Skin epidermis (tissue), 12 donors: ENCODE measurements at regions not wholly inside any gene's neighbourhood (a gene's known extent, or its start where the extent isn't known, plus 50 kb on each side); places are given as distances from the start of the nearest gene placed in this dataset.

Experiments used
- H3K27ac ChIP-seq, 21 experiments: fragments of 200-600 bp; sonication (generic) in 11 of 21; one replicate each; pipeline ENCODE4 v1.5.0; 2020; ENCODE audit warnings: mild to moderate bottlenecking in 3 of 21, inconsistent platforms in 2 of 21, moderate library complexity in 2 of 21
- H3K4me3 ChIP-seq, 7 experiments: fragments of 200-600 bp; sonication (generic) in 2 of 7; one replicate each; pipeline ENCODE4 v1.5.0; 2020; ENCODE audit warnings: inconsistent platforms in 2 of 7, mild to moderate bottlenecking in 2 of 7, moderate library complexity in 1 of 7

DNA sequence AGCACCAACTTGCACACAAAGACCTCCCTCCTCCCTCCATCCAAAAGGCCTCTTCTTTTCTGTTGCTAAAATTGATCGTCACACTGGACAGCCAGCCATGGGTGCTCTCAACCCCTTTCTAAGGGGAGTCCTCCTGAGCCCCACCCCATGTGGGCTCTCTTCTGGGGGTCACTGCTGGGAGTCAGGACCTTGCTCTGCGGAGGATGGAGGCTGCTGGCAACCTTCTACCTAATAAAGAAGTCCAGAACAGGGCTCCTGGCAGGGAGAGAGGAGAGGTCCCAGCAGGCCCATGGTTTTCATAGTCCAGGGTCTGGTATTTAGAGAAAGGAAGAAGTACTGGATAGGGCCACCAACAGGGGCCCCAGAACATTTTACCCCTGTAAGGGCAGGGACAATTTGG lies 67.6 kb upstream of the OTOS start:
- Histone ChIP-seq H3K27ac (no peak overlapping the region), H3K4me3 (no peak overlapping the region)

DNA sequence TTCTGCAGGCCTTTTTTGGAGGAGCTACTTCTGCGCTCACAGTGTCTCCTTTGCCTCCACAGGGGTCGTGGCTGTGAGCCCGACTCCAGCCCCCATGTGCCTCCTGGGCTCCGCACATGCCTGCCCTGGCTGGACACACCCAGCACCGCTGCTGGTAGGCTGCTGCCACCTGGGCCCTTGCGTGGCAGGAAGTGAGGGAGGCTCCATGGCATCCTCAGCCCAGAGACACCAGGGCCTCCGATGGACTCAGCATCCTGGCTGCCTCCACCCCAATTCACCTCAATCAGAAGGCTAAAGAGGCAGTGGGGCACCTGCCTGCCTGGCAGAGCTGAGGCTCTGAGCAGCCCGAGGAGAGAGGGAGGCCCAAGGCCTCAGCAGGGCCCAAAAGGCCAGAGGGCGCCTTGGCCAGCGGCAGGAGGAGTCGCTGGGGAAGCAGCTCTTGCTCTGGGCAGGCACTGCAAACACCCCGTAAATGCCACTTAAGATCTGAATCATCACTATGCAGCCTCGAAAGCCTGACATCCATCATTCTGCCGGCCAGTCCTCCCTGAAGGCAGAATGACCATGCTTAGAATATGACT lies 68.3 kb upstream of the OTOS start:
- Histone ChIP-seq H3K4me3 (no peak overlapping the region), H3K27ac (no peak overlapping the region)

DNA sequence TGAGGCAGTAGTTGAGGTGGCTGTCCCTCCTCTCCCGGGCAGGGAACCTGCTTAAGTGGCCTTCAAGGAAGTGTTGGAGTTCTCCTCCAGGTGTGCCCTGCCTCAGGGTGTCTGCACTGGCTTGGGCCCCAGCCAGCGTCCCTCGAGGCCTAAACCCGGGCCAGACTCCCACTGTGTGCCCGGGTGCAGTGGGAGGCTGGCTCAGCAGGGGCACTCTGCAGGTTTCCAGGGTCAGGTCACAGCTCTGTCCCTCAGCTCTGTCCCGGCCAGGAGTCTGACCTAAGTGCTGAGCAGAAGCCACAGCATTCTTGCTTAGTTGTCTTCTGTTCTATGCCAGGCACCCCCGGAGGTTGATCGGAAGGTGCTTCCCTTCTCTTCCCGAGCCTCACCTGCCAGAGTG lies 69.0 kb upstream of the OTOS start:
- Histone ChIP-seq H3K27ac (no peak overlapping the region), H3K4me3 (no peak overlapping the region)

DNA sequence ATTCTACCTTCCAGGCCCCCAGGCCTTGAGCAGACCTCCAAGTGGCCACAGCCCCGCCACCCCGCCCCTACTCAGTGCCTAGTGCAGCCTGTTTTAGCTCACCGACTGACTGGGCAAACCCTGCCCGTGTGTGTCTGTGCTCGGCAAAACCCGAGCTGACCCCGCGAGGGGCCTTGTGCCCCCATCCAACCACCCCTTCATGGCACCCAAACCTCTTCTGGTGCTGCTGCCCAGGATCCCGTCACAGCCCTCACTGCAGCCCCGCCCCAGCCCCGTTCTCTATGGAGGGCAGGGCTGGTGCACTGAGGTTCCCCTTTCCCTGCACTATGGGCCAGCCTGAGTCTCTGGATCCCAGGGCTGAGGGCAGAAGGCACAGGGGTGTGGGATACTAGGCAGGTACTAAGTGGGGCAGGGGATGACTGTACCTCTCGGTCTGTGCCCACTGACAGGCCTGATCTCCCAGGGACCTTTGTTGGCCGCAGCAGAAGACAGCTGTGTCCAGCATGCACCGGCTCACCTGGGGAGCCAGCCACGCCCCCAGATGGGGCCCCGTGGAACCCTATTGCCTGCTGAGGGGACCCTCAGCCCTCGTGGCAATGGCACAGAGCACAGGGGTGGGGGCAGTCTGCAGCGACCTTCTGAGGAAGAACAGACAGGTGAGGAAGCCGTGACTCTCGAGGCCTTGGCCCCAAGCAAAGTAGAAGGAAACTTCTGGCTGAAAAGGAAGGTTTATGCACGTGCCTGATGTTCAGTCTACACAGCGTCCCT lies 69.9 kb upstream of the OTOS start:
- Histone ChIP-seq H3K27ac (no peak overlapping the region), H3K4me3 (no peak overlapping the region)

DNA sequence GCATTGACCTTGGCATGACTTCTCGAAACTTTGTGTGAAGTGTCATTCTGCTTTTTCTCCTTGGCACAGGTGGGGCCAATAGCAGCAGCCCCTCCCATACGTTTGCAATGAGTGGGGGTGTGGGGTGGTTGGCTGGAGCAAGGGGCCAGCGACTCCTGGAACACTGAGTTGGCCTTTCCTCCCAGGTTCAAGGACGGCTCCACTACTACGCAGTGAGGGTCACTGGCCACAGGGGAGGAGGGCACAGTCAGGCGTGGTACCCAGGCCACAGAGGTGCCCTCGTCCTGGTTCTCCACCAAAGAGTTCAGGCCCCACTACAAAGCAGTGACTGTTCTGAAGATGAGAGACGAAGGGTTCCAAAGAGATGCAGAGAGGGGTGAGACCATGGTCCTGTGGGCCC lies 70.6 kb upstream of the OTOS start:
- no peak overlapping the region for H3K27ac ChIP-seq
- H3K4me3 ChIP-seq = no peak overlapping the region

DNA sequence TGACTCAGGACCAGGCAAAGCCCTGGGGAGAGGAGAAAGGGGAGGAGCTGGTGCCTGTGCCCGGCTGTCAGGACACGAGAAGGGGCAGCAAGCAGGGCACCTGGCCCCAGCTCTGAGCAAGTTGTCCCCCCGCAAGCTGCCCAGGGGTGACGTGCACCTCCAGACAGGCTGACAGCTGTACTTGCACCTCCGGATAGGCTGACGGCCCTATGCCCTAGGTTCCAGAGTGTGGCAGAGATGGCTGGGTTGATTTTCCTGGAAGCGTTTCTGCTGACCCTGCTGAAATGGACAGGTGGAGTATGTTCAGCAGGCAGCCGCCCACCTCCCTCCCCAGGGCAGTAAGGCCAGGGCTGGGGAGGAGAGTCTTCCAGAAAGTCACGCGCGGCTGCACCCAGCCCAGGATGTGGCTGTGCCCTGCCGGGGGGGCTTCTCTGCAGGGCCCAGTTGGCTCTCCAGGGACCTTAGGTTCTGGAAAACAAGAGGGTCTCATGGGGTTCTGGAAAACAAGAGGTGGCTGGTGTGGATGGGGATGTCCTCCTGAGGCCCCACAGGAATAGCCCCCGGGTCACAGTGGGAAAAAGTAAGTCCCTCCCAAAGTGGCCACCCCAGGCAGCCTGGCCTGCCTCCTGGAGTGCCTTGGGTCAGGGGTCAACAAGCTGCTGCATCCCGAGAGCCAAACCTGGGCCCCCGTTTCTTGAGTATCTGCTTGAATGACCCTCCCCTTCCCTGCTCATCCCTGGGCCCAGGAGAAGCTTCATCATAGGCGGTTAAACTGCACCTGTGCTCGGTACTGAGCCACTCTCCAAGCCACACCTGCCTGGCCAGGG lies 71.4 kb upstream of the OTOS start:
- Histone ChIP-seq H3K4me3 (no peak overlapping the region), H3K27ac (no peak overlapping the region)

DNA sequence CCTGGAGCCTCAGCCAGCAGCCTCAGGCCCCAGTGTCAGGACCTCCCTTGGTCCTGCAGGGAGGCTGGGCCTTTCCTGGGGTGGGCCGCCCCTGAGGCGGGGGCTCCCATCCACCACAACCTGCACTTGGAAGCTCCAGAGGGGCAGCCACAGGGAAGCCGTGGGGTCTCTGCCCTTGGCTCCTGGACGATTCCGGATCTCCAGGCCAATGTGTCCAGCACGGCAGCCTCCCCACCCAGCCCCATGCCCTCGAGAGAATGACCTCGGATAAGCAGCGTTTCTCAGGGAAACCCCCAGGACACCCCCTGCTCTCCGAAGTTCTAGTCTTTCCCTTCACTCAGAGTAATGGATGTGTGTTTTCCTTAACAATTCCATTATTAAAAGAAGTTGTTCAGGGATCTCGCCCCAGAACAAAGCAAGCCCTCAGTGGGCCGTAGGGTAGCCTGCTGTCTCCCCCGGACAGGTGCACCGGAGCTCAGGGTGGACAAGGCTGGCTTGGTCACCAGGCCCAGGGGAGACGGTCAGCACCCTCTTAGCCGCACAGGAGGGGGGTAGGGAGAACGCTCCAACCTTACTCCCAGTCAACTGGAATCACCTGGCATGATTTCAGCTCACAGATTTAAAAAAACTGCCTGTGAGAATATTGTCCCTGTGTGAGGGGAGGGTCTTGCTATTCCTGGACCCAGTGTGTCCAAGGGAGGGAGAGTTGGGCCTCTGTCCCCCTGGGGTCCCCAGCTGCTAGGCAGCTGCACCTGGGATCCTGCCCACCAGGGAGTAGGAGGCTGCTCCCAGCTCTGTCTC lies 72.2 kb upstream of the OTOS start:
- Histone ChIP-seq H3K27ac (no peak overlapping the region), H3K4me3 (no peak overlapping the region)

DNA sequence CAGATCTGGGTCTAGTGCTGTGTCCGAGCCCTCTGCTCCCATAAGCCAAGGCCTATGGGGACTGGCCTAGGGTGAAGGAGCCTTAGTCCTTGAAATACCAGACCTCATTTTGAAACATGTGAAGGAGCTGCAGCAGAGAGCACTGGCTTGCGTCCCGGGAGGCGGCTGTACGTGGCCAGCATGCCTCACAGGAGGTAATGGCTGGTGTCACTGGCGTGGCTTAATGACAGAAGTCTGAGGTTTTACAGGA lies 72.7 kb upstream of the OTOS start:
- Histone ChIP-seq H3K27ac (no peak overlapping the region), H3K4me3 (no peak overlapping the region)

DNA sequence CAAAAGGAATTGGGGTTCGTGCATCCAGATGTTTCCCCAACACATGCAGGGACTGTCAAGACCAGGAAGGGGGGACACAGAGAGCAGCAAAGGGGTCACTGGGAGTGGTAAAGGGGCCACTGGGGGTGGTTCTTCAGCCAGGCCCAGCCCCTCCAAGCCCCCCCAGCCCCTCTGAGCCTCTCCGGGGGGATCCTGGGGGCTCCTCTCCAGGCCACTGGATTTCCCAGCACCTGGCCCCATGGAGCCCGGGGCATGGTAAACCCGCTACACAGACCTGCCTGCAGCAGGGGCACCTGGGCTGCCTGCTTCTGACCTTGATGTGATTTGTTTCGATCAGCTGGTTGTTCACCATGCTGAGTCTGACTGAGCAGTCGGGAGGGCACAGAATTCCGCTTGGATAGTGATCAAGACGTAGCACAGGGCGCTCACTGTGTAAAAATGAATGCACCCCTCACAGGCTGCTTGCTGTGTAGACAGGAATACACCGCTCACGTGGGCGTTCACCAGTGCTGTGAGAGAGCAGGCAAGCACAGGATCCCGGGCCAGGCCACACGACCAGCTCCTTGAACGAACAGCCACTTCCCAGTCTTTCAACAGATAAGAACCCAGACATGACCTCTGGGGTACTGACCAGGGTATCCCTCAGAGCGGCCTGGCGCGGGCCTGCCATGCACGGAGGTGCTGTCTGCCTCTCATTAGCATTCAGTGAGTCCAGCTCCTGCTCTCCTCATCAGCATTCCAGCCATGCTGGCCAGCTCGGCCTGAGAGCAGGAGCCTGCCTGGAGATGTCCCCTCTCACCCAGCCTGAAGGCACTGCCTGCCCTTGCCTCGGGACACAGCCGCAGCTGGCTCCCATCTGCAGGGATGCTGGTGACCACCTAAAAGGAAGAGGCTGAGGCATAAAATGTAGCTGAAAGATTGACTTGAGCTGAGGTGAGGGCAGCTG lies 73.3 kb upstream of the OTOS start:
- H3K27ac ChIP-seq = no peak overlapping the region
- H3K4me3 ChIP-seq = no peak overlapping the region

DNA sequence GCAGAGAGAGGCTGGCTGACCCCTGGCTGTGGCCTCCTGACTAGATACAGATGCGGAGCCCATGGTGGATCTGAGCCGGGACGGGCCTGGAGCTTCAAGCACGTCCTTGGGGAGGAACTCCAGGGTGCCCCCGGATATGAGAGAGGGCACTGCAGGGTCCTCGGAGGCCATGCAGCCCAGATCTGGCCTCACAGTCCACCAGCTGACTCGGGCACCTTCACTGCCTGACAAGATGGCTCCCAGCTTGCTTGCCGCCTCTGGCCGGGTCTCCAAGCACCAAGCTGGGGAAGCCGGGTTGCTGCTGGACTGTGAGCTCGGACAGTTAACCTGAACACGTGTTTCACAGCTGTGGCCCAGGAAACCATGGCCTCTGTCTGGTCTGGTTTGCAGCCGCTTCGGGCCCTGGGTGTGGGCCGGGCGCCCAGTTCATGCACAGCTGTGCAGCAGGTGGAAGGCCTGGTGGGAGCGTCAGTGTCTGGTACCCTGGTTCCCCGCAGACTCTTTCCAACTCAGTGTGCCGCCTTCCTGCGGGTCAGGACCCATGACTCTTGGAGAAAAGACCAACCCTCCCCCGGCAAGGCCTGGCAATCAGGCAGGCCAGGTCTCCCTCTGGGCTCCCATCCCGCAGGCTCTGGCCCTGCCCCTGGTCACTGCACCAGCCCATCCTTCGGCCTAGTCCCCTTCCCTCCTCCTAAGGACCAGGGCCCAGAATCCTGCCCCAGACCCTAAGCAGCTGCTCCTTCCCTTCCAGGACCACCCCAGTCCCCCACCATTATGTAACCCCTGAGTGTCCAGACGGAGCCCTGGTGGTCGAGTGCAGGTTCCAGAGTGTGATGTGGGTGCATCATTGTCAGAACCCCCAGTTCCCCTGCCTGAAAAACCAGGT lies 74.6 kb upstream of the OTOS start:
- no peak overlapping the region for H3K27ac ChIP-seq

DNA sequence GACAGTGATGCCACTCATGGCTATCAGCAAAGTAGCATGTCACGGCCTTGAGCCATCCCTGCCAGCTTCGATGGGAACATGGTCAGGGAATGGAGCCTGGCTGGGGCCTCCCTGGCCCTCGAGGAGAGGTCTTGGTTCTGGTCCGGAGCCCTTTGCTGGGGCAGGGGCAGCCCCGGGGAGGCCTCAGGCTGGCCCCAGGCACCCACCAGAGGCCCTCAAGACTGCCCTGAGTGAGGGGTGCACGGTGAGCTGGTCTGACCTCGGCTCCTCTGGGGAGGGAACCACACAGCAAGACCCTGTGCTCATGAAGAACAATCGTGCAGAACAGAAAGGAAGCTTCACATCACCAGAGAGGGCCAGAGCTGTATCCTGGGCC lies 75.2 kb upstream of the OTOS start:
- Histone ChIP-seq H3K27ac (no peak overlapping the region), H3K4me3 (no peak overlapping the region)

More for the DNA sequence above, 74.6 kb upstream of the OTOS start:
- H3K4me3 ChIP-seq = no peak overlapping the region

DNA sequence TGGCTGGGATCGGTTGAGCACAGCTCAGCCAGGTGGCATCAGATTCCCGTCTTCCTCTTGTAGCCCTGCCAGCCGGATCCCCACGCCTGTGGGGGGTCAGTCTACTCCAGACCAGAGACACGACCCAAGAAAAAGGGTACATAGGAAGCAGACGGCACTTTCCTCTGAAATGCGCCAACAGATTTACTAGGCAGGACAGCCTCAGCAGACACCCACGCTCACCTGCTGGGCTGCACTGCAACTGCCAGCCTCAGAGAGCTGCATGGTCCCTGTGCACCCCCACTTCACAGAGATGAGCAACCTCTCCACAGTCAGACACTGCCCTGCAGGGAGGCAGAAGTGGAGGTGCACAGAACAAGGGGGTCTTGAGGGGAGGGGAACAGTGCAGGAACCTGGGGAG lies 75.7 kb upstream of the OTOS start:
- H3K27ac ChIP-seq = no peak overlapping the region
- no peak overlapping the region for H3K4me3 ChIP-seq

DNA sequence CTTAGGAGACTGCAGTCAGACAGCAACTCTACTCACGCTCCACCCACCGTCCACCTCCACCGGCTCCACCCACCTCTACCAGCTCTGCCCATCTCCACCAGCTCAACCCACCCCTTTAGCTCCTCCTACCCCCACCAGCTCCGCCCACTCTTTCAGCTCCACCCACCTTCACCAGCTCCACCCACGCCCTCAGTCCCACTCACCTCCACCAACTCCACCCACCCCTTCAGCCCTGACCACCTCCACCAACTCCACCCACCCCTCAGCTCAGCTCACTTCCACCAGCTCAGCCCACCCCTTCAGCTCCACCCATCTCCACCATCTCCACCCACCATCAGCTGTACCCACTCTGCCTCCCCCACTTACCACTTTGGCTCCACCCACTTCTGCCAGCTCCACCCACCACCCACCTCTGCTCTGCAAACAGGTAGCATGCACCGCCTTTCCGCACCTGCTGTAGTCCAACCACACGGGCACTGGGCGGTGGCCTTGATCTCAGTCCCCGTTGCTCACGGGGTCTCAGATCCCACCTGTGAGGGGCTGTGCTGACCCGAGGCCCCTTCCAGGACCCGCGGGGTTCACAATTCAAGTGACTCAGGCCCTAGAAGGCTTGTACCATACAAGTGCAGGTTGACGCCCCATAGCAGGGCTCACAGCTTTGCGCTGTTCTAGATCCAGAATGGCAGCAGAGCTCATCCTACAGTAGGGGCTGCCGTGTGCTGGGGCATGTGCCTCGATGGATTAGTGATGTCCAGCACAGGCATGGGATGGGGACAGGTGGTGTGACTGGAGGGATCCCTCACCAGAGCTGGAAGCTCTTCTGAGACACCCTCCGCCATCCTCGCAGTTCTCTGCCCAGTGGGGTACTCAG lies 77.2 kb upstream of the OTOS start:
- H3K27ac ChIP-seq = no peak overlapping the region
- H3K4me3 ChIP-seq = no peak overlapping the region

DNA sequence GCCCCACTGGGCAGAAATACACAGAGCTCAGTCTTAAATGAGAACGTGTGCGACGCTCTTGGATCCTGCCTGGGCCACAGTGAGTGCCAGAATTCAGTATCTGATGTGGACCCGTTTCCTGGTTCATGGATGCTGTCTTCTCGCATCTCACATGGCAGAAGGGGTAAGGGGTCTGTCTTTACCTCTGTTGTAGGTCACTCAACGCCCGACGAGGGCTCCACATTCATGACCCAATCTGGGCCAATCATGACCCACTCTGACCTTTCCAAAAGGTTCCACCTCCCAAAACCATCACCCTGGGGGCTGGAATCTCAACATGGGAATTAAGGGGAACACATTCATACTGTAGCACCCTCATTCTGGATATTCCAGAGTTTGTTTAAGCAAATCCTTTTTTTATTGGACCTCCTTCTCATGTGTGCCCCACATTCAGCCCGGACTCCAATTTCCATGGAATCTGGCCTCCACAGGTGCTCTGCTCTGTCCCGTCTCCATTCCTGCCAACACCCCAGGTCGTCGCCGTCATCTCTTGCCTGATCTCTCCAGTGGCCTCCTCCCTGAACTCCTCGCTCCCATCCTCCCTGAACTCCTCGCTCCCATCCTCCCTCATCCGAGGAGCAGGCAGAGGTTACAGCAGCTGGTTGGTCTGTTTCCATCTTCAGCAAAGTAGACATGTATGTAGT lies 78.9 kb upstream of the OTOS start:
- Histone ChIP-seq H3K27ac (no peak overlapping the region), H3K4me3 (no peak overlapping the region)

DNA sequence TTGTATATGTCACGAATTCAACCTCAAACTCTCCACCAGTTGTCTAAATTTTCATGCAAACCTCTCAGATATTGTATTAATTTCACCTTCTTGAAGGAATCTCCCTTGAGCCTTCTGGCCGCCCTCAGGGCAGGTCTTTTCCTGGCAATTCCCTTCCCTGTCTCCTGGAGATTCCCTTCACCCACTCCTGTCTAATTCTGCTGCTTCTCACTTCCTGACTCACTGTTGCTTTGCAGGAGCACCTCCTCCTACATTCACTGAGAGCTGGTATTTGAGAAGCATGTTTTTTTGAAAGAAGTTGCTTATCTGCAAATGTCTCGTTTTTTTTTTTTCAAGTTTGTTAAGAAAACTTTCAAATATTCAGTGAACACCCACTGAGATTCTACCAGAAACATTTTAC lies 79.9 kb upstream of the OTOS start:
- Histone ChIP-seq H3K4me3 (no peak overlapping the region), H3K27ac (no peak overlapping the region)

DNA sequence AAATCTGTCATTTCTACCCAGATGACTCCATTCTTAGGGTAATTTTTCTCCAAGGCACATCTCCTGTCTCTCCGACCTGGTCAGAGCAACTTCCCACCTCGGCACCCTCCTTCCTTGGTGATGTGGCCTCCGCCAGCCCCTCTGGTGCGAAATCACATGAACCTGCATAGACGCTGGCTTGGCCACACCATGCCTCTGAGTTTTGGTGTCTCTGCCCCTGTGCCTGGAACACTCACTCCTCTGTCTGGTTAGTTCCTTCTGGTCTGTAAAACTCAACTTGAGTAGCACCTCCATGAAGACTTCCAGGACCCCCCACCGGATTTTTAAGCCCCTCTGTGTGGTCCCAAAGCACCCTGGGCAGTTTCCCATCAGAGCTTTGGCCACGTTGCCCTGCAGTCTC lies 83.2 kb upstream of the OTOS start:
- H3K4me3 ChIP-seq = no peak overlapping the region
- no peak overlapping the region for H3K27ac ChIP-seq

DNA sequence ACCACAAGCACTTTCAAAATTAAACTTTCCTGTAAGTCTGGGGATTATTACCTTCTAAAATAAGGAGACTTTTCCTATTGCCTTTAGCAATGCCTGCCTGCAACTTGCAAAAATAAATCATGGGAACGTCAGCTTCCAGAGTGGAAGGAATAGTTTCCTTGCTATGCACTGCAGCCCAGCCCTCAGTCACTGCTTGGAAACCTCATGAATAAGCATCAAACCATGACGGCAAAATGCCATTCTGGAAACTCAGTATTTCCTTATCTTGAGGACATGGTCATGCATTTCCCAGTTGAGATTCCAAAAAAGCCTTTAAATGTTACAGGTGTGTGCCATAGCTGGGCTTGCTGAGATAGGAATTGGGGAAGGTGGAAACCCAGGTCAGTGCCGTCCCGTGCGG lies 84.2 kb upstream of the OTOS start:
- no peak overlapping the region for H3K4me3 ChIP-seq
- H3K27ac ChIP-seq = no peak overlapping the region
